HT-29 (cell line): ENCODE measurements at regions not wholly inside any gene's neighbourhood (a gene's known extent, or its start where the extent isn't known, plus 50 kb on each side); places are given as distances from the start of the nearest gene placed in this dataset.
"Not testable (repeated sequence)": the region's sequence is repeated elsewhere in the genome, so short reads cannot be mapped to it uniquely, and the experiment has no call there.

Experiments used
- DNase-seq: peaks from one replicate; pipeline ENCODE4 v3.0.0-alpha.2; 2015; ENCODE audit warnings: low spot score

DNA sequence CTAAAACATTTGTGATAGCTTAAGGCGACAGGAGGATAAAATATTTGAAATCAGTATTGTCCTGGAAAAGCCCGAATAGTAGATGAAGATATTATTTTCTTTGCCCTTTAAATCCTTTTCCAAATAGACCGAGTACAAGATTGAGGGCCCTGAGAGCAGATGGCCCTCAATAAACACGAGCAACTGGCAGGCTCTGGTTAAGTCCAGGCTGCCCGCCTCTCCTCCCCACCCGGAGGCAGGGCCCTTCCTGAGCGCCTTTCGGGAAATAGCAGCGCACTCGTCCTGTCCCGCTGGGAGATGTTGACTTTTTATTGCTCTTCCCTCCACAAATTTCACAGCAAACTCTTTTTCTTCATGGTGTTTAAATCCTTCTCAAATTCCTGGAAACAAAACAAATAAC is 50.8 kb upstream of the MAX start:
- no peak for DNase-seq

DNA sequence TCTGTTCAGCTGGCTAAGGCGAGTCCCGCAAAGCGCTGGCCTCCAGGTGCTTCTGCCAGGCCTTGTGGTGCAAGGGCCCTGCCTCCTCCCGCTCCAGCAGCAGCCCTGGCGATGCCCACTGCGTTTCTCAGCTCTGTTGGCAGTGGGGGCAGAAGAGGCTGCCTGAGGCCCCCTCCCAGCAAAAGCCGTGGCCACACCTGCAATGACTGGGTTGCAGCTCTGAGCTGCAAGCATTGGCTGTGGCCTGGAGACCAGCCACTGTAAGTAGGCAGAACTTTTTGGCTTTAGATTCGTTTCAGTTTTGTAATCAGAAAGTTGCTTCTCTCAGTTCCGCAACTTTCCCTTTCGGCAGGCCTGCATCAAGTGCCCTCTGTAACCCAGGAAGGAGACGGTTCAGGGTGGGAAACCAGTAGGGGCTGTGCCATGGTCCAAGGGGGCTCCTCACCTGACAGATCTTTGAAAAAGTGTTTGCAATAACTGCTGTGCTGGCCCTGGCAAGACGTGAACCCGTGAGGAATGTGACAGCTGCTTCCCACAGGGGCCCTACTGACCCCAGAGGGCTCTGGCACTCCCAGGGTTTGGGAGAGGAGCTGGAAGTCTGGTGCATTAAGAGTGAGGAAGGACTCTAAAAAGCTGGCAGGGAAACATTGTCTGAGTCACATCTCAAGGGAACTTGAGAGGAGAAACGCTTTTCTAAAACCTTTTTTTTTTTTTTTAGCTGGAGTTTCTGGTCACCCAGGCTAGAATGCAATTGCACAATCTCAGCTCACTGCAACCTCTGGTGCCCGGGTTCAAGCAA is 54.5 kb upstream of the MAX start:
- DNase-seq: no peak

- no peak for DNase-seq
These were observed 57.2 kb upstream of the MAX start for GRCh38 chr14:65159281-65160062.

- no peak for DNase-seq
These were observed 57.8 kb upstream of the MAX start for GRCh38 chr14:65160091-65160490.

DNA sequence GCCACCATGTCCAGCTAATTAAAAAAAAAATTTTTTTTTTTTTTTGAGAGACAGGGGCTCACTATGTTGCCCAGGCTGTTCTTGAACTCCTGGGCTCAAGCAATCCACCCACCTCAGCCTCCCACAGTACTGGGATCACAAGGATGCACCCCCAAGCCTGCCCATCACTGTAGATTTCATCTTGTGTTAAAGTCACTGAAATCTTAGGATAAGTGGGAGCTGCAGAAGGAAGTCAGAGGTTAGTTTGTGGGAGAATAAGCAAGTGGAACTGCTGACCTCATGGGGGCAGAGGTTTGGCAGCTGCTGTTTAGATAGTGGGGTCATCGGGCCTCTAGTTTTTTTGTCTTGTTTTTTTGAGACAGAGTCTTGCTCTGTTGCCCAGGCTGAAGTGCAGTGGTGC is 59.7 kb upstream of the MAX start:
- DNase-seq: no peak

- DNase-seq: peak; percentile 67
These were observed 61.9 kb upstream of the MAX start for GRCh38 chr14:65164068-65164824.

- DNase-seq: no peak
These were observed 62.5 kb upstream of the MAX start for GRCh38 chr14:65164825-65165135.

DNA sequence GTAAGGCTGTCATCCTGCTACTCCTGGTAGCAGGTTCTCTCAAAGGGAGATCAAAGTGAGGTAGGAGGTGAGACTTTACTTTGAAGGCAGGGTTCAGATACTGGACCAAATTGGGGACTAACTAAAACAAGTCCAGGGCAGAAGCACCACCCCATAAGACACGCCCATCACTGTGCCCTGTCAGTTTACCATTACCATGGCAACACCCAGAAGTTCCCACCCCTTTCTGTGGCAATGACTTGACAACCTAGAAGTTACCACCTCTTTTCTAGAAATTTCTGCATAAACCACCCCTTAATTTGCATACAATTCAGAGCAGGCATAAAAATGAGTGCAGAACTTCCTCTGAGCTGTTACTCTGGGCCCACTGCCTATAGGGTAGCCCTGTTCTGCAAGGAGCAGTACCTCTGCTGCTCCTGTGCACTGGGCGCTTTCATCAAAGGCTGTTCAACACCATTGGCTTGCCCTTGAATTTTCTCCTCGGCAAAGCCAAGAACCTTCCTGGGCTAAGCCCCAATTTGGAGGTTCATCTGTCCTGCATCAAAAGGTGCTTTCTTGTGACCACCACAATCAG is 64.8 kb upstream of the MAX start:
- no peak for DNase-seq

- DNase-seq: no peak
These were observed 66.5 kb upstream of the MAX start for GRCh38 chr14:65168840-65169239.

GRCh38 chr14:65169351-65169750 is 67.0 kb upstream of the MAX start:
- no peak for DNase-seq

DNA sequence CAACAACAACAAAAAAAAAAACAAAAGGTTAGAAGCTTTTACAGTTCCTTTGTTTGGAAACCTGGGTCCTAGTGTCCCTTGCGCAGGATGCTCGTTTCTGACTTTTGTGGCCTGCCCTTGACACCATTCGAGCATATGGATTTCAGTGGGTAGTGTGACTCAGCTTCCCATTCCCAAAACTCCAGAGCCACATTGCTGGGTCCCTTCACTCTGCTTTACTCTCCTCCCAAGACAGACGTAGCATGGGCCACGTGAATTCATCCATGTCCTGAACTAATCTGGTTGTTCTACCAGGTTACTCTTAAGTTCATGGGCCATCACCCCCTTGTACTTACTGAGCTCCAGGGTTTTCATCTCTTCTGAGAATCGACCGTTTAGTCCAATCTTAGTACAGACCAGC is 68.0 kb upstream of the MAX start:
- DNase-seq: no peak

DNA sequence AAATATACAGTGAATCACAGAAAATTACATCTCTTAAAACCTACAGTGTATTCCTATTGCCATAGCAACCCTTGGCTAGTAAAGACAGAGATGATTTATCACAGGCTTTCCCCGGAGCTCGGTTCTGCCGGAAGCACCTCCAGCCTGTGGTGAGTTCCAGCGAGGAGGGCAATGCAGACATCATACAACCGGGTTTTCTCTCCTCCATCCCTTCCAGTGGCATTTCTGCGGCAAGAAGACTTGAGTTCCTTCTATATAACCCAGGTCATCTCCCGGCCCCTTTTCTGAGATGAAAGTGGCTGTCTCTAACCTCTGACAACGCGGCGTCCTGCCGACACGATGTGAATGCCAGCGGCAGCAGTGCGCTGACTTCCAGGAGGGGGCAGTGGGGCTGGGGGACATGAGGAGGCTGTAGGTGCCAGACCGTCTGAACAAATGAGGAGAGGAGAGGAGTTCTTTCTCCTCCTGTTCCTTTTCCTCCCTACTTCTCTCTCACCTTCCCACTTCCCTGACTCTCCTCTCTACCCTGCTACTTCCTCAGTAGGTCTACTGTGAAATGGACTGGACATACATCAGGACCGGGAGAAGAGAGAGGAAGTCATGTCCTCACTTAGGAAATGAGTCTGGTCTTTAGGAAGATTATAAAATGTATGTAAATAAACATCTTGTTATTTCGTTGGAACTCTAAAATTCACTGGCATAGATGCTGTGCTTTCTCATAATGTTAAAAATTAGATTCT is 68.6 kb upstream of the MAX start:
- peak; percentile 3 for DNase-seq

DNA sequence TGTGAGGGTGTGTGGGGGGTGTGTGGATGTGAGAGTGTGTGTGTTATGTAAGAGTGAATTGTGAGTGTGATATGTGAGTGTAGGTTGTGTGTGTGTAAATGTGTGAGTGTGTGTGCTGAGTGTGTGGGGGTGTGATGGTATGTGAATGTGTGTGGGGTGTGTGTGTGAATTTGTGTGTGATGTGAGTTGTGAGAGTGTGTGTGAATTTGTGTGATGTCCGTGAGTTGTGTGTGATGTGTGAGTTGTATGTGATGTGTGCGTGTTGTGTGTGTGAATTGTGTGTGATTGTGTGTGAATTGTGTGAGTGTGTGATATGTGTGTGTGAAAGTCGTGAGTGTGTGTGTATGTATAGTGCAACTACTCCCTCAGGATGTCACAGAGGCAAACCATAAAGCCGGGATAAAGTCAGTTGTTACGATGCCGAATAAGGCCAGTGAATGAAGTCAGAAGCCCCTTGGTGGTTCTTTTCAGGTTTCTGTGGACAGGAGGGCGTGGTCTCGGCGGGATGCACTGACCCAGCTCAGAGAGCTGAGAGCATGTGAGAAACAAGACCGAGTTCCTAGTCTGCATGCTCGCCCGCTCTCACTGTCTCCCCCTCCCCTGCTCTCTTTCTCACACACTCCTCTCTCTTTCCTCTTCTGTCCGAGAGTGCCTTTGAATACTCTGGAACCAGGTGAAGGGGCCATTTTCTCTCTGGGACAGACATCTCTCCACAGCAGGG is 71.8 kb upstream of the MAX start:
- no peak for DNase-seq

- DNase-seq: no peak
These were observed 72.5 kb upstream of the MAX start for GRCh38 chr14:65174783-65175182.

DNA sequence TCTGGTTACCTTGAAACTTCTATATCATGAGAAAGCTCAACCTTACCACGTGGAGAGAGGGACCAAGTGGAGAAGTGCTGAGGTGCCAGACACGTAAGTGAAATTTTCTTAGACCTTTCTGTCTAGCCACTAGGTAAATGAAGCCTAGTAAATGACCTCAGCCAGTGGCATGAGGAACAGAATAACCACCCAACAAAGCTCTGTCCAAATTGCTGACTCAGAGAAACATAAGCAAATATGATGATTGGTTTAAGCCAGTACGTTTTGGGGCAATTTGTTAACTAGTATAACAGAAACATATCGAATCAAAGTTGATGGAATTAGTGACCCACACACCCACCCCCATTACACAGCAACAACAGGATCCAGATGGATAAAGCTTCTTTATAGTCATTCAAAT is 75.2 kb upstream of the MAX start:
- no peak for DNase-seq

DNA sequence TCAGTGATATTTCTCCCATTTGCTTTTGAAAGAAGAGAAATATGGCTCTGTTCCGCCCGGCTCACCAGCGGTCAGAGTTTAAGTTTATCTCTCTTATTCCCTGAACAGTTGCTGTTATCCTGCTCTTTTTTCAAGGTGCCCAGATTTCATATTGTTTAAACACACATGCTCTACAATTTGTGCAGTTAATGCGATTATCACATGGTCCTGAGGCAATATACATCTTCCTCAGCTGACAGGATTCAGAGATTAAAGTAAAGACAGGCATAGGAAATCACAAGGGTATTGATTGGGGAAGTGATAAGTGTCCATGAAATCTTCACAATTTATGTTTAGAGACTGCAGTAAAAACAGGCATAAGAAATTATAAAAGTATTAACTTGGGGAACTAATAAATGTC is 76.9 kb upstream of the MAX start:
- DNase-seq: not testable (repeated sequence)

GRCh38 chr14:65179918-65180724 is 77.8 kb upstream of the MAX start:
- peak; percentile 22 for DNase-seq

DNA sequence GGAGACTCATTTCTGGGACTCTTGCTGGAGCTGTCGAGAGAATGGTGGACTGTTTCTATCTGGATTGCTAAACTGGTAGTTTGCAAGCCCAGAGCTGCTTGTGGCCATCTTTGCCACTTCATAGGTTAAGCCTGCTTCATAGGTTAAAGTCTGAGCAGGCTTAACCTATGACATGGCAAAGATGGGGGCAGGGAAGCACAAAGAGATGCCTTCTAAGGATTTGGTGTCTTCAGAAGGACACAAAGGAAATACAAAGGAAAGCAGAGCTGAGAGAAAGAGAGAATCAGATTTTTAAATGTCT is 78.4 kb upstream of the MAX start:
- no peak for DNase-seq

DNA sequence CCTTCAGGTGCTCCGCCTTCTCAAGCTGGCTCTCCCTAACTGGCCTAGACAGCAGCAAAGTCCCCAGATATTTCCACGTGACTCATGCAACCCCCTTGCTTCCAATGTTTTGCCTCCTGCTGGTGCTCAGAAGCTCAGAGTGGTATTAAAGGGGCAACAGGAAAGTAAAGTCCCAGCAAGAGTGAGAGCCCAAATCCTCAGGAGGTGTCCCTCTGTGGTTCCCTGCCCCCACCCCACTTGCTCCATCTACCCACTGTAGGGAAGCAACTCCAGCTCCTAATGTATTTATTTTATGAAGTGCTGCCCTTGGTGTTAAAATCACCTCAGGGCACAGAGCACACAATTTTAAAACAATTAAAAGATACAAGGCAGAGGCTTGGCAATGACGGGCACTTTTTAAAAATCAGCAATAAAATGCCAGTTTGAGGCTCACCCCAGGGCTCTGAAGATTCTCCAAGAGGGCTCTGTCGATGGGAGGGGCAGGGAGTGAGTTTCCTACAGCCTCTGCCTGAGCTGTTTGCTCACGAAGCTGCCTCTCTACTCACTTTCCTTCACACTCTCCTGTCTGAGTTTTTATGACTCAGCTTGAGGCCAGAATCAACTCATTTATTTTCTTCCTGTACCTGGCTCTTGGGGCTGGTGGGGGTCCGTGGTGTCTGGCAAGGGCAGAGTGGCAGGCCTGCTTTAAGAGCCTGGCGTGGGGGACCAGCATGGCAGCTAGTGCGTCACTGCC is 81.9 kb upstream of the MAX start:
- DNase-seq: no peak

DNA sequence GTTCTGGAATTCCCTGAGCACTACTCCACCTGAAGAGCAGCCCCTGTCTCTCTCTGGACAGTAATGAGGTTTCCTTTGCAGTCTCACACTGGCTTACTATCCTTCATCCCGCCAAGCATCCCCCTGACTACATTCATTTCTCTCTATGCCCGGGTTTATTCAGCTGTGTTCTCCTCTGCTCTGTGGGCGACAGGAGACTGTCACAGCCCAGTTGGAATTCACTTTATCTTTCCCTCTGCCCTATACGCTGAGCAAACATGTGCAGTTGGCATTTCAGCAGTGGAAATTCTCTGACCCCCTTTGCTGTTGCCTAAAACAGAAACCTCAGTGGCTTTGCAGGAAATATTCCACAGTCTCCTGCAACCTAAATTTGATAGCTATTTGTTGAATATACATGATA is 83.5 kb upstream of the MAX start:
- DNase-seq: no peak
